HG03571 (cell line): ENCODE measurements at regions not wholly inside any gene's neighbourhood (a gene's known extent, or its start where the extent isn't known, plus 50 kb on each side); places are given as distances from the start of the nearest gene placed in this dataset.

ENCODE experiments used
- ATAC-seq: cut with Tn5 transposase; IDR thresholded peaks from one replicate; pipeline ENCODE4 v1.9.1; 2021; ENCODE audit not compliant: unreplicated experiment

- no peak for ATAC-seq
These were observed 866.0 kb upstream of the NR2F2 start for GRCh38 chr15:95464509-95464908.

GRCh38 chr15:95468820-95469219 is 861.7 kb upstream of the NR2F2 start:
- no peak for ATAC-seq

DNA sequence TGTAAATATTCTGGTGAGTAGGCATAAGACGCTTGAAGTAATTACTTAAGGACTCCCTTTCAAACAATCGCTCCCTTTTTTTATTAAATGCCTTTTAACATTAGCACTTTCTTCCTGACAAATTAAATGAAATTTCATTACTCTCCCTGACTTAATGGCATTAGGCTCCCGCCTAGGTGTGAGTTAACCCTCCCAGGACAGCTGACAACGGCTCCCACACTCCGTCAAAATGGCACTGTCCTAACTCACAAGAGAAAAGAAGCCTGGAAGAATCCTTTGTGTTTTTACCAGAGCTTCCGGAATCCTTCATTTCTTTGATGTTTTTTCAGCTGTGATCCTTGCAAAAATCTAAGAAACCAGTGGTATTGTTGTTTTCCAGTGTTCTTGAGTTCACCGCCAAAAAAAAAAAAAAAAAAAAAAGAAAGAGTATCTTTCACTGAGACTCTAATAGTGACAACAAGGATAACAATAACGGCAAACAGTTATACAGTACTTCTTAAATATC is 861.0 kb upstream of the NR2F2 start:
- ATAC-seq, result no peak

GRCh38 chr15:95470529-95470928 is 860.0 kb upstream of the NR2F2 start:
- ATAC-seq, result no peak

GRCh38 chr15:95470997-95471689 is 859.4 kb upstream of the NR2F2 start:
- ATAC-seq, result no peak

DNA sequence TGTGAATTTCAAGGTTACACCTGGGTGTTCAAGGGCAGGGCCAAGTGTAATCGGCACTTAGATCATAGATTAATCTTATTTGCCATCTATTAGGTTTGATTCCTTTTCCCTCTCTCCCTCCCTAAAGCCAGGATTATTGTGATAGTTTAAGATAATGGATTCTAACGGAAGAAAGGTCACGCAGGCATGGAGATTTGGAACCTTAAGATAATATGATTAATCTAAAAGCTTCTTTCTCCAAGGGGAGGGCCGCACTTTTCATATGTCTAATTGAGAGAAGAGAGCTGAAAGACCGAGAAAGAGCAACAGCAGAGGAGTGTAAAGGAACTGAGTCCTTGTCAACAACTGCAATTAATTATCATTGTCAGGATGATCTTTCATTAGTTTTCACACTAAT is 858.8 kb upstream of the NR2F2 start:
- no peak for ATAC-seq

- ATAC-seq, result no peak
These were observed 855.4 kb upstream of the NR2F2 start for GRCh38 chr15:95475067-95475466.

DNA sequence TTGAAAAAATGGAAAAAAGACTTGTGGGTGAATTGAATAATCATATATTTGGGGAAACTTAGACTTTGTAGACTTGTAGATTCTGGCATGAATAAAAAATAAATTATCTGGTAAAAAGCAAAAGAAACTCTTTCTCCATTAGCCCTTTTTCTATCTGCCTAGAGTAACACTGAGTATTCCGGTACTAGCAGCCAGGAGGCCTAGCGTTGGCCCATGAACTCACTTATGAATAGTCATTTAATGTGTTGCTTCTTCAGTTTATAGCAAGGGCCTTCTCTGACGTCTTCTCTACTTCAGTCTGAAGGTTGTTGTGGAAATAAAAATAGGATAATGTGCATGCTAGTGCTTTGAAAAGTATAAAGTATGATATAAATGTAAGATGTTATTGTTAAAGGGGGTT is 851.2 kb upstream of the NR2F2 start:
- ATAC-seq, result no peak

DNA sequence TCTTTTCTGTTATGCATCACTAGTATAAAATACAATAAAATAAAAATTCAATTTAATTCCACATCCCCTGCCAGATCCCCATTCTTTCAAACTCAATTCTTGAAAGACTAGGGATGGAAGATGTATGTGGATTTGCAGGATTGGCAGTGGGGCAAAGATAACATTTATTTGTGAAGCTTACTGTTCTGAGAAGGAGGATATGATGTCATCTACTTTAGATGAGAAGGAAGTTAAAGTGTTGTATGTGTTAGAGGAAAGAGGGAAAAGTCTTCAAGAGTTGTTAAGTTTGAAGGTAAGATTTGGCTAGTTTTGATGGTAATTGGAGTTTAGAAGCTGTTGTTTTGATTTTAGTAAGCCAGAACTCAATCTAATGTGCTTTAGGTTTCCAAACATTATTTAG is 845.1 kb upstream of the NR2F2 start:
- no peak for ATAC-seq

DNA sequence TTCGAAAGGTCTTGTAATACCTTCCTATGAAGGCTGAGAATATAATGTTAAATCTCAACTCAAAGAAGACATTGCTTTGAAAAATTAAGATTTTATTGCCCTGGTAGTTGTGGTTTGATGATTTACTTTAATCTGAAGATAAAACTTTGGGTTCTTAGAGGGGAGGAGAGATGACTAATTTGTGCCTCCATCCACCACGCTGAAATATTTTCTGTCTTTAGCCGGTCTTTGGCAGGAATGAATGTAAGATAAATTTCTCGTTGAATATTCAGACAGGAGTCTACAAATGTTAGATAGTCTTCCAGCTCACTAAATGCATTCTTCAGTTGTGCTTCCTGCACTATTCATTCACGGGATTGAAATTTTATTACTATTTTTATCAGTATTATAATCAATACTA is 844.3 kb upstream of the NR2F2 start:
- no peak for ATAC-seq

DNA sequence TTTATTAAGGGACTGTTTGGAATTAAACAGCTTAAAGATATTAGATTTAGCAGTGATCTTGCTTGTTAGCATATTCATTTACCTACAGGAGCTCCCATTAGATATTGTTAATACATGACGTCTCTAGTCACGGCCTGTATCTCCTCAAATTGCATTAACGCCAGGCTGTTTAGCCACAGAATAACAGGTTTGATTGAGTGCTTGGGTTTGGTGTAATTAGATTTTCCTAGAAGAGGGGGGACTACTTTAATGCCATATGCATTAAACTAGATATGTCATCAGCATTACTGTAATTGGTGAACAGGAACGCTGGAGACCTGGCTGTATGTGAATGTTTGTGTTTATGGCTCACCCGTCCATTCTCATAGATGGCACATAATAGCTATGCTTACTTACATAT is 841.4 kb upstream of the NR2F2 start:
- no peak for ATAC-seq

DNA sequence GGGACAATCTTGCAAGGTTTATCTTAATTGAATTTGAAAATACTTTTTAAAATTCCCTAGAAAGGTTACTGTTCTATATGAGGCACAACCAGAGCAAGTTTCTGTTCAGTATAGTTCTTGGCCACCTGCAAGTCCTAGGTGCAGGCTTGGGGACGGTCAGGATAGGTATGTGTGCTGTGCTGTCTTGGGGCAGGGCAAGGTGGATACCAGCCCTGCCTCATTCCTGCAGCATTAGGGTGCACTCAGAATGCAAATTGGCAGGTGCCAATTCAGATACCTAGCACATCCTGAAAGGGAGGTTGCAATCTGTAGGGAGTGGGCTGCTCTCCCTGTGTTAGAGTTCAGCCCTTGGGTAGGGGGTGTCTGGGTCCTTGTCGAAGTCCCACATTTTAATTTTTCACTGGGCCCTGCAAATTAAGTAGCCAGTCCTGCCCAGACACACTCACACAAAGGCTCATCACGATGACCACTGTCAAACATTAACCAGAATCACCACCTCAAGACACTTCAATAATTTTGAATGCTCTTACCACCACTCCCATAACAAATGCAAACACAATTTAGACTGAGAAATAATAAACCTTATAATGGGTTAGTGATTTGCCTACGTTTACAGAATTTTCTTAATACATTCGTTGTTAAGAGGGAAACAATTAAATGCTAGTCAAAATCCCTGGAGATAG is 838.0 kb upstream of the NR2F2 start:
- ATAC-seq, result no peak

DNA sequence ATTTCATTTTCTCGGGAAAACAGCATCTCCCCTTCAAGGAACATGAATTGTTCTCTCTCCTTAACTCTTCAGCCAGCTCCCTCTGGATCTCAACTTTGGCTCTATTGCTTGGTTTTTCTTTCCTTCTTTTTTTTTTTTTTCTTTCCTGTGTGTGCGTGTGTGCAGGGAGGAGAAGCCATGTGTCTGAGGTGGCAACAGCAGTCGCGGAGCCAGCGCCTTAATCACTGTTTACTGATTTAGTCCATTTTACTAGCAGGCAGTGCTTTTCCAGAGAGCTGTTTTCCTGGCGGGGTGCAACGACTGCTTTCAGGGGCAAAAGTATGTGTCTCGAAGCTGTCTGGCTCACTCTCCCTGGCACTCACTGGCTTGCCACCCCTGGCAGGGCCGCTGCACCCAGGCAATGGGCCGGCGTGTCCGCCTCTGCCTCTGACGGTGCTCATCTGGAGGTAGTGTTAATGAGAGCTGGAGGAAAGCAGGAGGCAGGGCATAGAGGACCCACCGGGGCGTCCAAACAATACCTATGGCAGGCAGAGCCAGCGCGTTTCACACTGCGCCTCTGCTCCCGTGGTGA is 835.4 kb upstream of the NR2F2 start:
- no peak for ATAC-seq

DNA sequence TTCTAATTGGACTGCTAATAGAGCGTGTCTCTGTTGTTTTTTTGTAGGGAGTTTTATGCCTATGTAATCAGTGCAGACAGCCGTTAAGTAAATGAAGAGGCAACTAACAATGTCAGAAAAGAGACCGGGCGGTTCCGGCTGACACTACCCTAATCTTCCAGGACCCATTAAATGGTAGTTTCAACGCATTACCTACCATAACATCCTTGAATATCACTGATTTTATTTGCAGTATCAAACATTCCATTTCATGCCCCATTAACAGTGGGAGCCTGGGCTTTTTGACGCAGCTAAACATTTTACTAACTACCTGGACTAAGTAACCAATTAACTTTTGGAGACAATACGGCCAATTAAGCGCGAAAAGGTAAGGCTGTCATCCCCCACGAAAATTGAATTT is 832.9 kb upstream of the NR2F2 start:
- no peak for ATAC-seq

DNA sequence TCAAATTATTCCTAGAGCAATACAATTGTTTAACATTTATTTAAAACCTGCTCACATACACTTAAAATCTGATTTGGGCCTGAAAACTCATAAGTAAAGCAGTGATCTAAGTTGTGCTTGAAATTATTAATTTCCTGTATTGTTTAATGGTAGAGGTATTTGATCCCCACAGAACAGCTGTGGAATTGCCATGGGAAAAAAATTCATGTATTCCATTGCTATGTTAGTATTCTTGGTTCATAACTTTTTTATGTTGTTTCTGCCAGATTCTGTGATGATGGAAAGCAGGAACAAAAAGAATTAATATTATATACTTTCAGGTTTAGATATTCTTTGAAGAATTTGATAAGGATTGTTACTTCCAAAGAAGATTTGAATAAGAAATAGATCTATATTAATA is 831.5 kb upstream of the NR2F2 start:
- no peak for ATAC-seq

DNA sequence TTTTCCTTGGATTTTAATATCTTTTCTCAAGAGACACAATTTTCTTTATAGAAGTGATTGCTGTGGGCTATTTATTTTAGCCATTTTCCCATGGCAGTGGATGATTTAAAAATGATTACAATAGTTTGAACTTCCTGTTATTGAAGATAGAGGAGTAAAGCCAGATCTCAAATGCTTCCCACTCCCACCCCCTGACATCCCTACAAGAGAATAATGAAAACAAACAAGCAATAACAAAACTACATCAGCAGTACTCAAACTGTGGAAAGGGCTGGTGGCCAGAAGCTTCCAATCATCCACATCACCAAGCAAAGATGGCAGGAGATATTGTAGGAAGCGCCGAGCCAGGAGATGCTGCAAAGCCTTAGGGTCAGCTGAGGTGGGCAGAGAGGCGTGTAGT is 831.1 kb upstream of the NR2F2 start:
- no peak for ATAC-seq

GRCh38 chr15:95501865-95502264 is 828.6 kb upstream of the NR2F2 start:
- no peak for ATAC-seq

GRCh38 chr15:95503107-95503506 is 827.4 kb upstream of the NR2F2 start:
- ATAC-seq, result no peak

GRCh38 chr15:95503640-95504225 is 826.8 kb upstream of the NR2F2 start:
- no peak for ATAC-seq

DNA sequence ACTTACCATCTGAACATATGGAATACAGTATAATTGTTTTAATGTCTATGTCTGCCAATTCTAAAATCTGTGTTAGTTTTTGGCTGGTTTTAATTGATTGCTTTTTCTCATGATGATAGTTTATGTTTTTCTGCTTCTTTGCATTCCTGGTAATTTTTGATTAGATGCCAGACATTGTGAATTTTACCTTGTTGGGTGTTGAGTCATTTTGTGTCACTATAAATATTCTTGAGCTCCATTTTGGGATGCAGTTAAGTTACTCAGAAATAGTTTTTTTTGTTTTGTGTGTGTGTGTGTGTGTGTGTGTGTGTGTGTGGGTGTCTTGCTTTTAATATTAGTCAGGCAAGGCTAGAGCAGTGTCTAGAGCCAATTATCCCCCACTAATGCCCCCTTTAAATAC is 818.8 kb upstream of the NR2F2 start:
- ATAC-seq, result no peak

GRCh38 chr15:95512906-95513305 is 817.6 kb upstream of the NR2F2 start:
- no peak for ATAC-seq

- ATAC-seq, result no peak
These were observed 810.6 kb upstream of the NR2F2 start for GRCh38 chr15:95519887-95520286.
